ENCODE measurements at regions not wholly inside any gene's neighbourhood (a gene's known extent, or its start where the extent isn't known, plus 50 kb on each side); places are given as distances from the start of the nearest gene placed in this dataset.

- no peaks in the 10 kb centered on the region for H3K36me3 Mint-ChIP-seq (ENCODE audit: unreplicated experiment)
- peaks cover 21% of the 10 kb centered on the region for H3K27me3 Mint-ChIP-seq (ENCODE audit: unreplicated experiment)
- no peak overlapping the region for H3K4me3 Mint-ChIP-seq (ENCODE audit: unreplicated experiment)
- TF ChIP-seq, protein P1, sequence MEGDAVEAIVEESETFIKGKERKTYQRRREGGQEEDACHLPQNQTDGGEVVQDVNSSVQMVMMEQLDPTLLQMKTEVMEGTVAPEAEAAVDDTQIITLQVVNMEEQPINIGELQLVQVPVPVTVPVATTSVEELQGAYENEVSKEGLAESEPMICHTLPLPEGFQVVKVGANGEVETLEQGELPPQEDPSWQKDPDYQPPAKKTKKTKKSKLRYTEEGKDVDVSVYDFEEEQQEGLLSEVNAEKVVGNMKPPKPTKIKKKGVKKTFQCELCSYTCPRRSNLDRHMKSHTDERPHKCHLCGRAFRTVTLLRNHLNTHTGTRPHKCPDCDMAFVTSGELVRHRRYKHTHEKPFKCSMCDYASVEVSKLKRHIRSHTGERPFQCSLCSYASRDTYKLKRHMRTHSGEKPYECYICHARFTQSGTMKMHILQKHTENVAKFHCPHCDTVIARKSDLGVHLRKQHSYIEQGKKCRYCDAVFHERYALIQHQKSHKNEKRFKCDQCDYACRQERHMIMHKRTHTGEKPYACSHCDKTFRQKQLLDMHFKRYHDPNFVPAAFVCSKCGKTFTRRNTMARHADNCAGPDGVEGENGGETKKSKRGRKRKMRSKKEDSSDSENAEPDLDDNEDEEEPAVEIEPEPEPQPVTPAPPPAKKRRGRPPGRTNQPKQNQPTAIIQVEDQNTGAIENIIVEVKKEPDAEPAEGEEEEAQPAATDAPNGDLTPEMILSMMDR (IDR thresholded peaks at IDR 0.05): no peak
- H3K4me1 Mint-ChIP-seq (ENCODE audit: unreplicated experiment): no peaks in the 10 kb centered on the region
- DNase-seq (ENCODE audit: extremely low spot score, unreplicated experiment): no peak
- no peaks in the 10 kb centered on the region for H3K9me3 Mint-ChIP-seq (ENCODE audit: unreplicated experiment)
- no peak overlapping the region for H3K27ac Mint-ChIP-seq (ENCODE audit: unreplicated experiment)
Observed at GRCh38 chr15:97729270-97729669, 231.2 kb upstream of the ARRDC4 start.

DNA sequence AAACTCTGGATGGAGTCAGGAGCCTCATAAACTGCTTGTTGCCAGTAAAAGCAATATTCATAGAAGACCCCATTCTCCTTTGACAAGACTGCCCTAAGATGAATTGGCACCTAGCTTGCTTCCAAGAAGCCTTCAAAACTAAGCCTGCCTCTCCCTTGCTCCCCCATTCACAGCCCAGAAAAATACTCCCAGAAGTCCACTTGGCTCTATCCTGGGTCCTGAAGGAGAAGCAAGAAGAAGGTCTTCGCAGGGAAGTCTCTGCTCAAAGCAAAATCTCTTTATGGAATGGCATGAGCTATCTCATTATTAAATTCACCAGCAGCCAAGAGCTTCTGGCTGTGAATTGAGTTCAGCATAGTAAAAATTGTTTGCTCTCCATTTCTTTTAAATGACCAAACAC, 230.2 kb upstream of the ARRDC4 start:
- Mint-ChIP-seq H3K9me3 (ENCODE audit: unreplicated experiment) (no peaks in the 10 kb centered on the region), H3K36me3 (ENCODE audit: unreplicated experiment) (no peaks in the 10 kb centered on the region), H3K4me3 (ENCODE audit: unreplicated experiment) (no peak overlapping the region), H3K27ac (ENCODE audit: unreplicated experiment) (no peak overlapping the region), H3K27me3 (ENCODE audit: unreplicated experiment) (peaks cover 21% of the 10 kb centered on the region), H3K4me1 (ENCODE audit: unreplicated experiment) (no peaks in the 10 kb centered on the region)
- TF ChIP-seq, protein P1 (IDR thresholded peaks at IDR 0.05): no peak
- DNase-seq (ENCODE audit: extremely low spot score, unreplicated experiment): no peak

DNA sequence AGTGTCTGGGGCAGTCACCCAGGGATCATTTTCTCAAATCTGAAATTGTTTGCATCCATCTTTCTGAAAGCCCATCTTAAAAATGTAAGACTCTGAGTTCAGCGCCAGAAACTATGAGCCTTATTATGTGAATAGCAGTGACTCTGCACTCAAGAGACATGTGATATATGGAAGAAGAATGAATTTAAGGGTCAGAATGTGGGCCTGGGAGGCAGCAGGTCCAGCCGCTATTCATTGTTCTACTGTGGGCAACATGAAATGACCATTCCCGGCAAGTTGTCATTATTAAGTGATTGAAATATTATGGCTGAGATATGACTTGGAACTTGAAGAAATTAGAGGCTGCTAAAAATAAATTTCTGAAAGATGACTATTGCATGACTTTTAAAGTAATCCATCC, 228.6 kb upstream of the ARRDC4 start:
- Mint-ChIP-seq H3K4me1 (ENCODE audit: unreplicated experiment) (no peaks in the 10 kb centered on the region), H3K27me3 (ENCODE audit: unreplicated experiment) (peaks cover 21% of the 10 kb centered on the region), H3K4me3 (ENCODE audit: unreplicated experiment) (no peak overlapping the region), H3K27ac (ENCODE audit: unreplicated experiment) (no peak overlapping the region), H3K9me3 (ENCODE audit: unreplicated experiment) (no peaks in the 10 kb centered on the region), H3K36me3 (ENCODE audit: unreplicated experiment) (no peaks in the 10 kb centered on the region)
- no peak for DNase-seq (ENCODE audit: extremely low spot score, unreplicated experiment)
- TF ChIP-seq, protein P1 (IDR thresholded peaks at IDR 0.05): no peak

DNA sequence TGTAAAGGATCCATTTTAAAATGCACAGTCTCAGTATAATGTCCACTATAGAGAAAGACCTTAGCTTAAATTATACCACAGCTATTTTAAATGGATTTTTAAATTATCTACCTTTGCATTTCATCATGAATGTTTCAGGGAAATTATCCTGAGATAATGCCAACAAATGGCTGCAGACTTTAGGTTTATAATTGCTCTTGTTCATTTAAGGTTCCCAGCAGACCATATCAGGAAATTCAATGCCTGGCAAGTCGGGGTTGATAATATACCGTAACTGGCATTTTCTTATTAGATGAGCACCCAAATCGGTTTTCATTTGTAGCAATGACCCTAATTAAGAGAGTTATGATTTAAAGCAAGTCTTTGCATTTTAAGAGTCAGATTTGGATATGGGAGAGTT, 227.1 kb upstream of the ARRDC4 start:
- H3K9me3 Mint-ChIP-seq (ENCODE audit: unreplicated experiment): no peaks in the 10 kb centered on the region
- H3K27me3 Mint-ChIP-seq (ENCODE audit: unreplicated experiment): peaks cover 18% of the 10 kb centered on the region
- no peak overlapping the region for H3K4me3 Mint-ChIP-seq (ENCODE audit: unreplicated experiment)
- no peaks in the 10 kb centered on the region for H3K36me3 Mint-ChIP-seq (ENCODE audit: unreplicated experiment)
- no peaks in the 10 kb centered on the region for H3K4me1 Mint-ChIP-seq (ENCODE audit: unreplicated experiment)
- DNase-seq (ENCODE audit: extremely low spot score, unreplicated experiment): no peak
- H3K27ac Mint-ChIP-seq (ENCODE audit: unreplicated experiment): no peak overlapping the region
- TF ChIP-seq, protein P1 (IDR thresholded peaks at IDR 0.05): no peak

GRCh38 chr15:97736748-97737147, 223.8 kb upstream of the ARRDC4 start:
- Mint-ChIP-seq H3K27ac (ENCODE audit: unreplicated experiment) (no peak overlapping the region), H3K9me3 (ENCODE audit: unreplicated experiment) (no peaks in the 10 kb centered on the region), H3K4me1 (ENCODE audit: unreplicated experiment) (no peaks in the 10 kb centered on the region), H3K36me3 (ENCODE audit: unreplicated experiment) (no peaks in the 10 kb centered on the region), H3K27me3 (ENCODE audit: unreplicated experiment) (no peaks in the 10 kb centered on the region), H3K4me3 (ENCODE audit: unreplicated experiment) (no peak overlapping the region)
- TF ChIP-seq, protein P1 (IDR thresholded peaks at IDR 0.05): no peak
- no peak for DNase-seq (ENCODE audit: extremely low spot score, unreplicated experiment)

Measured in osteocyte (in vitro differentiated cells).